ENCODE measurements at regions not wholly inside any gene's neighbourhood (a gene's known extent, or its start where the extent isn't known, plus 50 kb on each side); places are given as distances from the start of the nearest gene placed in this dataset.

DNA sequence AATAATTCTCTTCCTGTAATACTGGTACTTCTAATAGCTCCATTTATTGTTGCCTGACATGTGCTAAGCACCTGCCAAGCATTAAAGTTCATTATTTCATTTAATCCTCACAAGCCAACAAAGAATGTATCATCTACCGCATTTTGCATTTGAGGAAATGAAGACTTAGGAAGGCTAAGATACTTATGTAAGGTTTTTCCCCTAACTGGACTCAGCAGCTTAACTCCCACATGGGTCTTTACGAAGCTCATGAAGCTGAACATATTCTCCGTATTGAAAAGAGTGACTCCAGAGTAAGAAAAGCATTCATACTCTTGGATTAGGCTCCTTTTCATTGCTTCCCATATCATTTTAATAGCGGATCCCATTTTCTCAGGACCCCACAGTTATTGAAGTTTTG lies 155.7 kb upstream of the TMEM72 start:
- no peak overlapping the region for H3K4me3 ChIP-seq (replicated peaks in 1 of 3; ENCODE audit: low read depth in 2 of 3, low read length in 3 of 3)
- no peaks in the 10 kb centered on the region for H3K36me3 Mint-ChIP-seq
- DNase-seq = no peak
- H3K27ac Mint-ChIP-seq = no peak overlapping the region
- H3K9ac ChIP-seq (ENCODE audit: insufficient read depth, low read length, poor library complexity, severe bottlenecking) = no peak overlapping the region
- H4K20me1 ChIP-seq (ENCODE audit: insufficient read depth, low read length) = no peaks in the 10 kb centered on the region
- intact Hi-C loops (cut with micrococcal nuclease) = loop anchor here in 1 of 2 donors (10.0 kb wide), 1 partner anchor 51 kb away; no protein-coding TSS in a partner anchor
- H3K79me2 ChIP-seq (ENCODE audit: insufficient read depth, low read length) = no peaks in the 10 kb centered on the region
- no peaks in the 10 kb centered on the region for H3K9me3 ChIP-seq (replicated peaks in 1 of 2; ENCODE audit: control insufficient read depth in 1 of 2, insufficient read depth in 1 of 2, low read length in 2 of 2)
- H3K4me3 Mint-ChIP-seq = no peak overlapping the region
- H3K4me1 Mint-ChIP-seq = peaks cover 4% of the 10 kb centered on the region
- H3K27ac ChIP-seq (ENCODE audit: low read depth in 1 of 2, low read length in 2 of 2) = no peak overlapping the region
- peaks cover 0 to 6% (median 0%) of the 10 kb centered on the region in 7 donors for H3K9me3 Mint-ChIP-seq
- H3K27me3 ChIP-seq (ENCODE audit: control insufficient read depth in 2 of 2, insufficient read depth in 2 of 2, low read length in 2 of 2) = no peaks in the 10 kb centered on the region
- H3K4me2 ChIP-seq (replicated peaks; ENCODE audit: extremely low read depth, low read length, poor library complexity, severe bottlenecking) = no peak overlapping the region
- H3K36me3 ChIP-seq (replicated peaks in 1 of 2; ENCODE audit: control insufficient read depth in 1 of 2, insufficient read depth in 2 of 2, low read length in 2 of 2) = no peaks in the 10 kb centered on the region
- no peak overlapping the region for H2AFZ ChIP-seq (ENCODE audit: insufficient read depth, low read depth, low read length, poor library complexity, severe bottlenecking)
- H3K27me3 Mint-ChIP-seq (ENCODE audit: low read depth in 3 of 3) = peaks cover 0 to 4% (median 2%) of the 10 kb centered on the region in 3 donors
- TF ChIP-seq, protein P1, sequence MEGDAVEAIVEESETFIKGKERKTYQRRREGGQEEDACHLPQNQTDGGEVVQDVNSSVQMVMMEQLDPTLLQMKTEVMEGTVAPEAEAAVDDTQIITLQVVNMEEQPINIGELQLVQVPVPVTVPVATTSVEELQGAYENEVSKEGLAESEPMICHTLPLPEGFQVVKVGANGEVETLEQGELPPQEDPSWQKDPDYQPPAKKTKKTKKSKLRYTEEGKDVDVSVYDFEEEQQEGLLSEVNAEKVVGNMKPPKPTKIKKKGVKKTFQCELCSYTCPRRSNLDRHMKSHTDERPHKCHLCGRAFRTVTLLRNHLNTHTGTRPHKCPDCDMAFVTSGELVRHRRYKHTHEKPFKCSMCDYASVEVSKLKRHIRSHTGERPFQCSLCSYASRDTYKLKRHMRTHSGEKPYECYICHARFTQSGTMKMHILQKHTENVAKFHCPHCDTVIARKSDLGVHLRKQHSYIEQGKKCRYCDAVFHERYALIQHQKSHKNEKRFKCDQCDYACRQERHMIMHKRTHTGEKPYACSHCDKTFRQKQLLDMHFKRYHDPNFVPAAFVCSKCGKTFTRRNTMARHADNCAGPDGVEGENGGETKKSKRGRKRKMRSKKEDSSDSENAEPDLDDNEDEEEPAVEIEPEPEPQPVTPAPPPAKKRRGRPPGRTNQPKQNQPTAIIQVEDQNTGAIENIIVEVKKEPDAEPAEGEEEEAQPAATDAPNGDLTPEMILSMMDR (IDR thresholded peaks at IDR 0.05) = no peak
- H3K4me1 ChIP-seq (ENCODE audit: control insufficient read depth in 1 of 2, insufficient read depth in 2 of 2, low read length in 2 of 2) = no peaks in the 10 kb centered on the region
- WGBS (ENCODE audit: insufficient coverage) = 100% methylated on average over 3 of the region's 4 CpGs

DNA sequence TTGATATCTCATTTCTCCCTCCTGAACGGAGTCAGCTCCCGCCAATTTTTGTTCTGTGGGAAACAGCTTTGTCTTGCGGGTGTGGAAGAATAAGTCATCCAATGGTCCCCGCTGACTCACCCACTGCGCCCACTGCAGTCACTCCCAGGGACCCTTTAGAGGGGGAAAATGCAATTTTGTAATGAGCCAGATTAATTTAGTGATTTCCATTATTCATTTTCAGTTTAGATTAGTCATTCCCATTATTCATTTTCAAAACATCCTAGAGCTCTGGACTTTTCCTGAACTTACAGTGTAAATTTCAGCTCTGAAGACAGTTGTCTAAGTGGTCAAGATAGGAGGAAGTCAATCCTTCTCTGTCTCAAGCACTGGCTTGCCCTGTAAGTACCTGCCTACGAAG lies 154.9 kb upstream of the TMEM72 start:
- no peak overlapping the region for H3K27ac ChIP-seq (ENCODE audit: low read depth in 1 of 2, low read length in 2 of 2)
- peaks cover 2 to 4% (median 2%) of the 10 kb centered on the region in 3 donors for H3K27me3 Mint-ChIP-seq (ENCODE audit: low read depth in 3 of 3)
- no peak overlapping the region for H3K4me3 Mint-ChIP-seq
- H3K9me3 Mint-ChIP-seq = peaks cover 0 to 6% (median 1%) of the 10 kb centered on the region in 7 donors
- TF ChIP-seq, protein P1 (IDR thresholded peaks at IDR 0.05) = no peak
- no peaks in the 10 kb centered on the region for H3K9me3 ChIP-seq (replicated peaks in 1 of 2; ENCODE audit: control insufficient read depth in 1 of 2, insufficient read depth in 1 of 2, low read length in 2 of 2)
- no peak for DNase-seq
- H3K36me3 ChIP-seq (replicated peaks in 1 of 2; ENCODE audit: control insufficient read depth in 1 of 2, insufficient read depth in 2 of 2, low read length in 2 of 2) = no peaks in the 10 kb centered on the region
- no peak overlapping the region for H3K27ac Mint-ChIP-seq
- no peak overlapping the region for H2AFZ ChIP-seq (ENCODE audit: insufficient read depth, low read depth, low read length, poor library complexity, severe bottlenecking)
- no peaks in the 10 kb centered on the region for H3K36me3 Mint-ChIP-seq
- H3K79me2 ChIP-seq (ENCODE audit: insufficient read depth, low read length) = no peaks in the 10 kb centered on the region
- intact Hi-C loops (cut with micrococcal nuclease) = loop anchor here in 1 of 2 donors (10.0 kb wide), 1 partner anchor 51 kb away; no protein-coding TSS in a partner anchor
- no peak overlapping the region for H3K4me3 ChIP-seq (replicated peaks in 1 of 3; ENCODE audit: low read depth in 2 of 3, low read length in 3 of 3)
- H4K20me1 ChIP-seq (ENCODE audit: insufficient read depth, low read length) = no peaks in the 10 kb centered on the region
- no peaks in the 10 kb centered on the region for H3K27me3 ChIP-seq (ENCODE audit: control insufficient read depth in 2 of 2, insufficient read depth in 2 of 2, low read length in 2 of 2)
- H3K9ac ChIP-seq (ENCODE audit: insufficient read depth, low read length, poor library complexity, severe bottlenecking) = no peak overlapping the region
- H3K4me1 Mint-ChIP-seq = peaks cover 4% of the 10 kb centered on the region
- H3K4me1 ChIP-seq (ENCODE audit: control insufficient read depth in 1 of 2, insufficient read depth in 2 of 2, low read length in 2 of 2) = no peaks in the 10 kb centered on the region
- no CpG with 5 or more reads among the region's 6 CpGs for WGBS (ENCODE audit: insufficient coverage)
- H3K4me2 ChIP-seq (replicated peaks; ENCODE audit: extremely low read depth, low read length, poor library complexity, severe bottlenecking) = no peak overlapping the region

All from CD14-positive monocyte (primary cell).